H9 (cell line): ENCODE measurements at regions not wholly inside any gene's neighbourhood (a gene's known extent, or its start where the extent isn't known, plus 50 kb on each side); places are given as distances from the start of the nearest gene placed in this dataset.

Source experiments
- DNase-seq: peaks from one replicate; pipeline ENCODE4 v3.0.0-alpha.2; 2017
- H2AFZ ChIP-seq: one replicate; pipeline ENCODE4 v1.6.1; 2013; ENCODE audit warnings: mild to moderate bottlenecking, low read length, control low read depth, moderate library complexity
- H2AK5ac ChIP-seq: 2 replicates; pipeline ENCODE4 v1.6.1; 2013; ENCODE audit warnings: low read length, control low read depth, mixed read lengths; ENCODE audit not compliant: insufficient read length
- H2BK120ac ChIP-seq: one replicate; pipeline ENCODE4 v1.6.1; 2013; ENCODE audit warnings: low read depth, mild to moderate bottlenecking, low read length, control low read depth, inconsistent platforms; ENCODE audit not compliant: poor library complexity, severe bottlenecking
- H2BK12ac ChIP-seq: 2 replicates; pipeline ENCODE4 v1.6.1; 2013; ENCODE audit warnings: low read length, control low read depth, mixed read lengths, low read depth; ENCODE audit not compliant: insufficient read length
- H2BK15ac ChIP-seq: 2 replicates; pipeline ENCODE4 v1.6.1; 2013; ENCODE audit warnings: low read depth, low read length, control low read depth
- H2BK20ac ChIP-seq: one replicate; pipeline ENCODE4 v1.6.1; 2013; ENCODE audit warnings: low read depth, mild to moderate bottlenecking, low read length, control low read depth, inconsistent platforms; ENCODE audit not compliant: poor library complexity, severe bottlenecking
- H2BK5ac ChIP-seq: 2 replicates; pipeline ENCODE4 v1.6.1; 2013; ENCODE audit warnings: low read length, control low read depth, mixed read lengths; ENCODE audit not compliant: insufficient read length
- H3K14ac ChIP-seq: 2 replicates; pipeline ENCODE4 v1.6.1; 2013; ENCODE audit warnings: low read length, control low read depth; ENCODE audit not compliant: insufficient read depth
- H3K18ac ChIP-seq: 2 replicates; pipeline ENCODE4 v1.6.1; 2013; ENCODE audit warnings: low read depth, mild to moderate bottlenecking, mixed read lengths, low read length, control low read depth; ENCODE audit not compliant: insufficient read length
- H3K23ac ChIP-seq: 2 replicates; pipeline ENCODE4 v1.6.1; 2013; ENCODE audit warnings: low read length, control low read depth, mixed read lengths, low read depth; ENCODE audit not compliant: insufficient read length
- H3K23me2 ChIP-seq: 2 replicates; pipeline ENCODE4 v1.6.1; 2013; ENCODE audit warnings: low read depth, mild to moderate bottlenecking, mixed read lengths, low read length, control low read depth; ENCODE audit not compliant: insufficient read length, poor library complexity, severe bottlenecking
- H3K27ac ChIP-seq: 2 replicates; pipeline ENCODE4 v1.5.1; 2013; ENCODE audit warnings: low read length, control low read depth, mixed read lengths, low read depth; ENCODE audit not compliant: insufficient read length
- H3K27me3 ChIP-seq: 2 replicates; pipeline ENCODE4 v1.6.1; 2013; ENCODE audit warnings: low read length, control low read depth, inconsistent platforms; ENCODE audit not compliant: insufficient read depth
- H3K4ac ChIP-seq: 2 replicates; pipeline ENCODE4 v1.6.1; 2013; ENCODE audit warnings: low read depth, mild to moderate bottlenecking, control low read depth, inconsistent platforms, low read length, moderate library complexity
- H3K4me1 ChIP-seq: 2 replicates; pipeline ENCODE4 v1.6.1; 2013; ENCODE audit warnings: low read length, control low read depth, inconsistent platforms; ENCODE audit not compliant: insufficient read depth
- H3K4me2 ChIP-seq: 2 replicates; pipeline ENCODE4 v1.6.1; 2013; ENCODE audit warnings: low read length, control low read depth, mixed read lengths; ENCODE audit not compliant: insufficient read length, insufficient read depth
- H3K56ac ChIP-seq: 2 replicates; pipeline ENCODE4 v1.6.1; 2013; ENCODE audit warnings: low read depth, mild to moderate bottlenecking, mixed read lengths, low read length, control low read depth; ENCODE audit not compliant: insufficient read length
- H3K79me1 ChIP-seq: 2 replicates; pipeline ENCODE4 v1.6.1; 2013; ENCODE audit warnings: low read depth, mild to moderate bottlenecking, moderate library complexity, low read length, control low read depth, inconsistent platforms; ENCODE audit not compliant: insufficient read depth, poor library complexity, severe bottlenecking
- H3K79me2 ChIP-seq: 2 replicates; pipeline ENCODE4 v1.6.1; 2013; ENCODE audit warnings: low read length, control low read depth, inconsistent platforms; ENCODE audit not compliant: insufficient read depth
- H3K9ac ChIP-seq: 2 replicates; pipeline ENCODE4 v1.6.1; 2013; ENCODE audit warnings: low read length, control low read depth, mixed read lengths; ENCODE audit not compliant: insufficient read length; ENCODE audit errors: extremely low read depth
- H3K9me3 ChIP-seq: one replicate; pipeline ENCODE4 v1.6.1; 2013; ENCODE audit warnings: low read depth, low read length, inconsistent platforms; ENCODE audit not compliant: control insufficient read depth
- H3T11ph ChIP-seq: one replicate; pipeline ENCODE4 v1.6.1; 2013; ENCODE audit warnings: mild to moderate bottlenecking, low read length, control low read depth, inconsistent platforms
- H4K20me1 ChIP-seq: one replicate; pipeline ENCODE4 v1.6.1; 2013; ENCODE audit not compliant: control insufficient read depth, insufficient read length, insufficient read depth
- H4K5ac ChIP-seq: 2 replicates; pipeline ENCODE4 v1.6.1; 2013; ENCODE audit warnings: low read depth, mild to moderate bottlenecking, mixed read lengths, low read length, control low read depth; ENCODE audit not compliant: insufficient read length
- H4K8ac ChIP-seq: replicated peaks from 2 replicates; pipeline ENCODE4 v1.6.1; 2013; ENCODE audit warnings: low read length, control low read depth, mixed read lengths, low read depth; ENCODE audit not compliant: insufficient read length
- H4K91ac ChIP-seq: 2 replicates; pipeline ENCODE4 v1.6.1; 2013; ENCODE audit warnings: low read depth, mild to moderate bottlenecking, moderate library complexity, mixed read lengths, low read length, control low read depth; ENCODE audit not compliant: insufficient read length
- H3K27ac Mint-ChIP-seq, 3 experiments: 2 replicates in 2 of 3; 3 replicates in 1 of 3; pipeline ENCODE4 v1.8.0; 2020 to 2021; ENCODE audit warnings: mixed read lengths in 3 of 3, mild to moderate bottlenecking in 1 of 3, moderate library complexity in 1 of 3
- H3K27me3 Mint-ChIP-seq: 2 replicates; pipeline ENCODE4 v1.8.0; 2021; ENCODE audit warnings: low read depth, mild to moderate bottlenecking, moderate library complexity, mixed read lengths
- H3K36me3 Mint-ChIP-seq, 3 experiments: 2 replicates in 2 of 3; 3 replicates in 1 of 3; pipeline ENCODE4 v1.8.0; 2020 to 2021; ENCODE audit warnings: low read depth in 3 of 3, mixed read lengths in 3 of 3; ENCODE audit not compliant: insufficient read depth in 1 of 3
- H3K4me1 Mint-ChIP-seq, 2 experiments: 2 replicates each; pipeline ENCODE4 v1.8.0; 2020; ENCODE audit warnings: mixed read lengths in 2 of 2
- H3K4me3 Mint-ChIP-seq, 2 experiments: 2 replicates in 1 of 2; 3 replicates in 1 of 2; pipeline ENCODE4 v1.8.0; 2020 to 2021; ENCODE audit warnings: mild to moderate bottlenecking in 2 of 2, mixed read lengths in 2 of 2, moderate library complexity in 1 of 2
- H3K9me3 Mint-ChIP-seq, 2 experiments: 2 replicates in 1 of 2; 3 replicates in 1 of 2; pipeline ENCODE4 v1.8.0; 2020; ENCODE audit warnings: mild to moderate bottlenecking in 2 of 2, mixed read lengths in 2 of 2, moderate library complexity in 1 of 2
- WGBS: extraction: QIAGEN DNeasy Blood & Tissue Kit; methylation state at CpG from one replicate; pipeline ENCODE4 v1.1.7; 2013; ENCODE audit warnings: missing lambda C conversion rate, low lambda C conversion rate, mixed read lengths; ENCODE audit not compliant: insufficient read length; ENCODE audit errors: extremely low coverage; 5-methylcytosine and 5-hydroxymethylcytosine counted together
- TF ChIP-seq, protein P1 (sequence below): fragments of 200-600 bp; sonication (generic); conservative IDR thresholded peaks from 3 replicates; pipeline ENCODE4 v1.8.0; 2021; ENCODE audit warnings: antibody characterized with exemption, mild to moderate bottlenecking

DNA sequence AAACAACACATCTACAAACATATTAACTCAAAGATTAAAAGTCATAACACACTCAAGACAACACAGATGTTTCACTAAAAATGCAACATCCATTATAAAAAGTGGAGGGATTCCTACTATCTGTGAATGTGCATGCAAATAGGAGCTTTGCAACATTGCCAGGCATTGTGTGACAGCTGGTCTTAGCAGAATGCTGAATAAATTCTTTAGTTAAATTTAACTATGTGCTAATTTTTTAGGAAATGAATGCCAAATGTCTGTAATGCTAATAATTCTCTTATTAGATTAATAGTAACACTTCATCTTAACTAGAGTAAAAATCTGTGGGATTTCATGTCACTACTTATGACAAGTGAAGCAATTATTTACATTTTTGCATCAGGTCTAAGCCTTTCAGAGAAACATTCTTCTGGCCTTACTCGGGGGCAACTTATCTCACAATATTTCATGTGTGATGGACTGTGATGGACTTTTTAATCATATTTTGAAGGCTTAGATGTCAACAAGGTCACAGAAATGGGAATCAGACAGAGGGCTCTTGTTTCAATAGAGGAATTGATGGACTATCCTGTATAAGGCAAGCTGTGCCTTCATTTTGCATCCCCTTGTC, 524.6 kb upstream of the KCND2 start:
- H3K27me3 ChIP-seq = no peaks in the 10 kb centered on the region
- H3K27ac Mint-ChIP-seq = peak overlapping the region in 2 of 3 experiments; percentile 74 to 97; a peak in 4 of 7 replicates
- DNase-seq = no peak

More for the DNA sequence above, 524.6 kb upstream of the KCND2 start:
- Histone ChIP-seq H4K91ac (no peak overlapping the region), H3K79me1 (no peaks in the 10 kb centered on the region), H2BK5ac (no peak overlapping the region), H3K4me1 (peaks cover 3% of the 10 kb centered on the region; the same call in 1 of the 2 replicates), H3K4me2 (no peak overlapping the region), H2BK20ac (no peak overlapping the region), H3K4ac (no peak overlapping the region), H2BK12ac (no peak overlapping the region), H3K56ac (no peak overlapping the region), H3K18ac (no peak overlapping the region), H2AFZ (no peak overlapping the region), H3K23me2 (no peaks in the 10 kb centered on the region), H3K14ac (no peak overlapping the region), H3K23ac (no peak overlapping the region), H4K20me1 (no peaks in the 10 kb centered on the region), H4K8ac (no peak overlapping the region), H3K9ac (no peak overlapping the region), H3K9me3 (no peaks in the 10 kb centered on the region), H3K79me2 (no peaks in the 10 kb centered on the region), H3K27ac (no peak overlapping the region), H2BK15ac (no peak overlapping the region), H4K5ac (no peak overlapping the region), H3T11ph (no peak overlapping the region), H2BK120ac (no peak overlapping the region), H2AK5ac (no peak overlapping the region)
- no peak overlapping the region for H3K4me3 Mint-ChIP-seq
- peaks cover 0 to 5% of the 10 kb centered on the region in 2 experiments; a peak in 1 of 5 replicates for H3K9me3 Mint-ChIP-seq
- H3K4me1 Mint-ChIP-seq = peaks cover 12 to 17% of the 10 kb centered on the region in 2 experiments
- H3K27me3 Mint-ChIP-seq = no peaks in the 10 kb centered on the region
- TF ChIP-seq, protein P1, sequence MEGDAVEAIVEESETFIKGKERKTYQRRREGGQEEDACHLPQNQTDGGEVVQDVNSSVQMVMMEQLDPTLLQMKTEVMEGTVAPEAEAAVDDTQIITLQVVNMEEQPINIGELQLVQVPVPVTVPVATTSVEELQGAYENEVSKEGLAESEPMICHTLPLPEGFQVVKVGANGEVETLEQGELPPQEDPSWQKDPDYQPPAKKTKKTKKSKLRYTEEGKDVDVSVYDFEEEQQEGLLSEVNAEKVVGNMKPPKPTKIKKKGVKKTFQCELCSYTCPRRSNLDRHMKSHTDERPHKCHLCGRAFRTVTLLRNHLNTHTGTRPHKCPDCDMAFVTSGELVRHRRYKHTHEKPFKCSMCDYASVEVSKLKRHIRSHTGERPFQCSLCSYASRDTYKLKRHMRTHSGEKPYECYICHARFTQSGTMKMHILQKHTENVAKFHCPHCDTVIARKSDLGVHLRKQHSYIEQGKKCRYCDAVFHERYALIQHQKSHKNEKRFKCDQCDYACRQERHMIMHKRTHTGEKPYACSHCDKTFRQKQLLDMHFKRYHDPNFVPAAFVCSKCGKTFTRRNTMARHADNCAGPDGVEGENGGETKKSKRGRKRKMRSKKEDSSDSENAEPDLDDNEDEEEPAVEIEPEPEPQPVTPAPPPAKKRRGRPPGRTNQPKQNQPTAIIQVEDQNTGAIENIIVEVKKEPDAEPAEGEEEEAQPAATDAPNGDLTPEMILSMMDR = no peak
- H3K36me3 Mint-ChIP-seq = peaks cover 0 to 8% (median 7%) of the 10 kb centered on the region in 3 experiments; a peak in 3 of 7 replicates
- no CpG with 5 or more reads among the region's 1 CpG for WGBS
